NCI-H774 (cell line): ENCODE measurements at regions not wholly inside any gene's neighbourhood (a gene's known extent, or its start where the extent isn't known, plus 50 kb on each side); places are given as distances from the start of the nearest gene placed in this dataset.
"Not testable (repeated sequence)": the region's sequence is repeated elsewhere in the genome, so short reads cannot be mapped to it uniquely, and the experiment has no call there.

ENCODE experiments used
- DNase-seq: peaks from one replicate; lab custom pipeline; 2025; lab: John Stamatoyannopoulos, UW

DNA sequence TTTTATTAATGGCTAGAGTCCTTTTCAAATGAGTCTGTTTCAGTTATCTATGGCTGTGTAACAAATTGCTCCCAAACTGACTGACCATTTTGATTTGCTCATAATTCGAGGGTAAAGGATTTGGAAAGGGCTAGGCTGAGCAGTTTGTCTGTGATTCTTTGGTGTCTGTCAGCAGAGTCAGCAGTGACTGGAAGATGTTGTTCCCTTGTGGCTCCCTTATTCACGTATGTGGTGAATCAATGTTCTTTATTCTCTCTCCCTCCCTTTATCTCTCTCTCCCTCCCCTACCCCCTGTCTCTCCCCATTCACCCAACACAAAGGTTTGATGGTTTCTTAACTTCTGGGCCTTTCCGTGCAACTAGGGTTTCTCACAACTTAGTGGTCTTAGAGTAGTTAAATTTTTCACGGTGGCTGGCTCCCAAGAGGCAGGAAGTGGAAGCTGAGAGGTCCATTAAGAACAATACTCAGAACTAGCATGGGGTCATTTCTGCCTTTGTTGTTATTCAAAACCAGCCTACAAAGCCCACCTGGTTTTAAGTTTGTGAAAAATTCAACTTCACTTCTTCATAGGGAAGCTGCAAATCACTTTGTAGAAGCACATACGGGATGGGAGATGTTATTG, 772.5 kb upstream of the SLITRK1 start:
- no peak for DNase-seq

- no peak for DNase-seq
Measured at GRCh38 chr13:84653915-84654534, 771.8 kb upstream of the SLITRK1 start.

DNA sequence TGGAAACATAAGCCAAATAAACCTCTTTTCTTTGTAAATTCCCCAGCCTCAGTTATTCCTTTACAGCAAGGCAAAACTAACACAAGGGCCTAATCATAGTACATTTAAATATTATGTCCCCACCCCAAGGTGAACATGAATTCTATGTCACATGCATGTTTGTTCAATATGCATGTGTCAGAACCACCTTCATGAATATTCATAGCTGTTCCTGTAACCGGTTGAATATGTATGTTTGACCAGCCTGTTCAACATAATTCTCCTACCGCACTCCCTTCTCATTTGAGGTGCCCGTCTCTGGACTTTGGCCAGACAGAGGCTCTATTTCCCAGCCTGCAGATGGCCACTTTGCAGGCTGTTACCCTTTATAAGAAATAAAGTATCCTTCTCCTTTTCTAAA, 769.4 kb upstream of the SLITRK1 start:
- no peak for DNase-seq

DNA sequence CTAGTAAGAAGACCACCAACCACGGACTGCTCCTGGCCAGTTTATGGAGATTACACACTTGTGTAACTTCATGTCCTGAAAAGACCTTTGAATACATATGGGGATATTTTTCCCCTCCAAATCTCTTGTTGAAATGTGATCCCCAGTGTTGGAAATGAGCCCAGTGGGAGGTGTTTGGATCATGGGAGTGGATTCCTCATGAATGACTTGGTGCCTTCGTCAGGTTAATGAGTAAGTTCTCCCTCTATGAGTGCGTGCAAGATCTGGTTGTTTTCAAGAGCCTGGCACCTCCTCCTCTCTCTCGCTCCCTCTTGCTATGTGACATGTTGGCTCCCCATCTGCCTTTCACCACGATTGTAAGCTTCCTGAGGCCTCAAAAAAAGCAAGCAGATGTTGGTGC, 769.0 kb upstream of the SLITRK1 start:
- no peak for DNase-seq

DNA sequence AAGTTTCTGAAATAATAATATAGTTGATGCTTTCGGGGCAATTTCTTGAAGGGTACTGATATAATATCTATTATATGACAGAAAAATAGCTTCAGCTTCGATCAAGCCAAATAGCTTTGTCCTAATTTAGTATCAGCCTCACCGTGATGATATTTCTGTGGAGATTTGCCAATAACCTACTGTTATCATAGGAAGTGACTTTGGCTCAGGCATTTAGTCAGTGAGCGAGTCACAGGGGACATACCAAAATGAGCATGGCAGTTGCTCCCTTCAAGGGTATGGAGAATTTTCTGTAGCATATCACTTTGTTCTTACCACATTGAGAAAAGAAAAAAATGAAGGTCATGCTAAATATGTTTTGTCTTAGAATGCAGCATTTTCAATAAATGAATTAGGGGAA, 767.6 kb upstream of the SLITRK1 start:
- DNase-seq, result no peak

GRCh38 chr13:84648069-84648640, 765.9 kb upstream of the SLITRK1 start:
- DNase-seq, result no peak

DNA sequence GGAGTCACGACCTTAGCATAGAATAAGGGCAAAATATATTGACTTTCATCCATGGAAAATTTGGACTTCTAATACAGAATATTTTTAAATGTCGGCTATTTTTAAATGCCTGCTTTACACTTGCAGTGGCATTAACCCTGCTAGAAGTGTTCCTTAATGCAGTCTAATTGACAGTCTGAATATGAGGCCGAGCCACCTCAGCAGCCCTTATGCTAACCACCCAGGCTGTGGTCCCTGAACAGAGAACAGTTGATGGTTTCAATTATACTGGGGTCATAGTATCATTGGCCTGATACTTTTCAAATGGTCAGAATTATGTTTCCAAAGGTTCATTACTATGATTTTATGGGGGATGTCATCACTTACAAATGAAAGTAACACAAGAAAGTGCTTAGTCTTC, 764.7 kb upstream of the SLITRK1 start:
- no peak for DNase-seq

GRCh38 chr13:84645196-84646012, 763.1 kb upstream of the SLITRK1 start:
- no peak for DNase-seq

DNA sequence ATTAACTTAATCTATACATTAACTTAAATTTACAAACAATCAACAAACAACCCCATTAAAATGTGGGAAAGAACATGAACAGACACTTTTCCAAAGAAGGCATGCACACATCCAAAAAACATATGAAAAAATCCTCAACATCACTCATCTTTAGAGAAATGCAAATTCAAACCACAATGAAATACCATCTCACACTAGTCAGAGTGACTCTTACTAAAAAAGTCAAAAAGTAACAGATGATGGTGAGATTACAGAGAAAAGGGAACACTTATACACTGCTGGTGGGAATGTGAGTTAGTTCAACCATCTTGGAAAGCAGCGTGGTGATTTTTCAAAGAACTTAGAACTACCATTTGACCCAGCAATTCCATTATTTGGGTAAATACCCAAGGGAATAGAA, 759.2 kb upstream of the SLITRK1 start:
- no peak for DNase-seq

DNA sequence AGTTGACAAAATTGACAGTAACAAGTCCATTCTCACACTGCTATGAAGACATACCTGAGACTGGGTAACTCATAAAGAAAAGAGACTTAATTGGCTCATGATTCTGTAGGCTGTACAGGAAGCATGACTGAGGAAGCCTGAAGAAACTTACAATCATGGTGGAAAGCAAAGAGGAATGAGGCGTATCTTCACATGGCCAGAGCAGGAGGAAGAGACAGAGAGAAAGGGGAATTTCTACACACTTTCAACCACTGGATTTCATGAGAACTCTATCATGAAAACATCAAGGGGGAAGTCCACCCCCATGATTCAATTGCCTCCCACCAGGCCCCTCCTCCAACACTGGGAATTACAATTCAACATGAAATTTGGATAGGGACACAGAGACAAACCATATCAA, 758.4 kb upstream of the SLITRK1 start:
- no peak for DNase-seq

DNA sequence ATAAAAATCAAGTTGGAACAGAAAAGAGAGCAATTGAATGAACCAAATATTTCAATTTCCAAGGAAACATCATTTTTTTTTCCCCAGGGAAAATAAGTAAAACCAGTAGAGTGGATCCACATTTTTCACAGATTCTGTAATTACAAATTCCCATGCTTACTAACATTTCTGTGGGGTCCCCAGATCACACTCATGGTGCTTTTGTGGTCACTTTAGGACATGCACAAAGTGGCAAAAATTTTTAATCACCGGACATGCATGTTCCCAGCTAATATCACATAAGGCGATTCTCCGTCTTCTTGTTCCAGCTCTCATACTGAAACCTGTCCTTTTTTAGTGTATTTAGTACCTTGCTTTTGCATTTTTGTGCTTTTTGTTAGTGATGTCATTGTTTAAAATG, 748.2 kb upstream of the SLITRK1 start:
- DNase-seq, result no peak

- DNase-seq, result no peak
Measured at GRCh38 chr13:84616864-84617263, 734.6 kb upstream of the SLITRK1 start.

- no peak for DNase-seq
Measured at GRCh38 chr13:84609716-84610115, 727.4 kb upstream of the SLITRK1 start.

DNA sequence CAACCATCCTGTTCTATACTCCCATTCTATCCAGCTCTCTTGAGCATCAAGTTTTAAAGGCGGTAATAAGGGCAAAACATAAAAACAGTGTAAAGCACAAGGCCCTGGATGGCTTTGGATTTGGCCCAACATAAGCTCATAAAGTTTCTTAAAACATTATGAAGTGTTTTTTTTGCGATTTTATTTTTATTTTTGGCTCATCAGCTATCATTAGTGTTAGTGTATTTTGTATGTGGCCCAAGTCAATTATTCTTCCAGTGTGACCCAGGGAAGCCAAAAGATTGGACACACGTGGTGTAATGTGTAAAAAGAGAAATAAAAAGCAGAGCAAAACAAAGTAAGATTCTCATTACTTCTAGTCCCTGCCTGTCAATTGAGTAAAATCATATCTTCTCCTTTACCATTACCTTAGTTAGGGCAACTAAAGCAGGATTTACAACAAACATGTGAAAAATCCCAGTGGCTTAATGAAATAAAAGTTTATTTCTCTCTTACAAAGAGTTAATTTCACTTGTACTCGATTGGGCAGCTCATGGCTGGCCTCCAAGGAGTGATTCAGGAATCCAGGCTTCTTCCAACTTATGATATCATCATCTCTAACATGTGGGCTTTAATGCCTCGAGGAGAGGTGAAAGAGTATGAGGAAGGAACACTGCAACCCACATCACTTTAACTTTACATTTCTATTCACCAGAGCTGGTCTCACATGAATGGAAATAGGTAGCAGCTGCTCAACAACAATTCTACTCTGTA, 725.2 kb upstream of the SLITRK1 start:
- DNase-seq, result no peak

- DNase-seq, result no peak
Measured at GRCh38 chr13:84606616-84607015, 724.3 kb upstream of the SLITRK1 start.

GRCh38 chr13:84605927-84606326, 723.7 kb upstream of the SLITRK1 start:
- no peak for DNase-seq

- DNase-seq, result no peak
Measured at GRCh38 chr13:84591444-84591843, 709.2 kb upstream of the SLITRK1 start.

GRCh38 chr13:84590663-84591062, 708.4 kb upstream of the SLITRK1 start:
- DNase-seq, result no peak

DNA sequence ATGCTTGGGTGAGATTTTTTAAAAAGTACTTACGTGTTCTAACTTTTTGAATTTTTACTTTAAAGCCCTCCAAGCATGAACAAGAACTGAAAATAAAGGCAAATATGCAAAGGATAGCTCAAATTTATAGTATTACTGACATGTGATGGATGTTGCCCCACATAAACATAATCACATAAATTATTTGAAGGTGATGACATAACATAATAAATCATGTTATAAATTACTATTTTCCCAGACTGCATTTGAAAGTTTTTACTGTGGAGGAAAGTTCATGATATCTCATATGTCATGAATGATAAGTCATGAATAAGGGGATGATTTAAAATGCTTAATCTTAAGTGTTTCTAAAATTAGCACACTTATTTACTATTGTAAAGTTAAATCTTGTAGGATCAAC, 705.7 kb upstream of the SLITRK1 start:
- no peak for DNase-seq

DNA sequence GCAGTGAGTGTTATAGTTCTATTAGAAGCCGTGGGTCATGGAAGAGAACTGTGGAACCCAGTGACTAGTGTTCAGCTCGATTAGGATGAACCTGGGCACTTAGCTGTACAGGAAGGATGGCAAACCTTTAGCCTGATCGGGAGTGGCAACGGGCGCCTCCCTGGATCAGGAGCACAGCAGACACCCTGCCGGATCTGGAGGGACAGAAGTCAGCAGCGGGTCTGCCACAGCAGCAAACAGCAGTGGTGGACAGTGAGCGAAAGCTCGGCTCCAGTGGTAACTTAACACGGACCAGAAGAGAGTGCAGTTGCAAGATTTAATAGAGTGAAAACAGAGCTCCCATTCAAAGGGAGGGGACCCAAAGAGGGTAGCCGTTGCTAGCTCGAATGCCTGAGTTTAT, 697.6 kb upstream of the SLITRK1 start:
- not testable (repeated sequence) for DNase-seq

DNA sequence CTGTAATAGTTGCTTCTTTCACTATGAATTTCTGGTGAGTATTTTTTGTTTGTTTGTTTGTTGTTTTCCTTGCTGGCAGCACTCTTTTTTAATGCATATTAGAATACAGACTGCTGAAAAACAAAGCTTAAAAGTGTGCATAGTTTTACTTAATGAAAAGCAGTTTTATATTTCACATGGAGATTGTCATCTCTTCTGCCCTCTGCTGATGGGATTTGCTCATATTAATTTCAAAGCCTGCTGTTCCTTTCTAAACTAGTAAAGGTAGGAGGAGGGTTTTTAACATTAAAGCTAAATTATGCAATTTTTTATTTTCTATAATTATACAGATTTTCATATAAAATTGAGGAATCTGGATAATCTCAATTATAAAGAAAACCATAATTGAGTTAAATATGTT, 692.6 kb upstream of the SLITRK1 start:
- no peak for DNase-seq

DNA sequence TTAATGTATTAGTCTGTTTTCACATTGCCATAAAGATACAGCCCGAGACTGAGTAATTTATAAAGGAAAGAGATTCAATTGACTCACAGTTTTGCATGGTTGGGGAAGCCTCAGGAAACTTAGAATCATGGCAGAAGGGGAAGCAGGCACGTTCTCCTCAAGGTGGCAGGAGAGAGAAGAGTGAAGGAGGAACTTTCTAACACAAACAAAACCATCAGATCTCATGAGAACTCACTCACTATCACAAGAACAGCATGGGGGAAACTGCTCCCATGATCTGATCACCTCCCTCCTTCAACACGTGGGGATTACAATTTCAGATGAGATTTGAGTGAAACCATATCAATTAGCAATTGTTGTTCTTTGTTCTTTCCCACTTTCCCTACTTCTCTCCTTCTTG, 689.0 kb upstream of the SLITRK1 start:
- DNase-seq, result no peak
